Spleen (tissue), 7 donors: ENCODE measurements at regions not wholly inside any gene's neighbourhood (a gene's known extent, or its start where the extent isn't known, plus 50 kb on each side); places are given as distances from the start of the nearest gene placed in this dataset.

Experiments used
- CTCF ChIP-seq, 11 experiments: fragments of 200-600 bp in 7 of 11; fragments of 450-650 bp in 4 of 11; sonication (generic) in 4 of 11; IDR thresholded peaks in 8 of 11; conservative IDR thresholded peaks in 3 of 11; 1 replicate in 7 of 11; 2 replicates in 4 of 11; pipeline versions ENCODE4 v1.4.0 to v1.8.0; 2016 to 2021; ENCODE audit warnings: antibody characterized with exemption in 11 of 11, inconsistent platforms in 4 of 11, mild to moderate bottlenecking in 1 of 11
- POLR2A ChIP-seq, 3 donors: fragments of 450-650 bp; IDR thresholded peaks; one replicate each; pipeline ENCODE4 v1.5.1; 2017; ENCODE audit warnings: antibody characterized with exemption in 3 of 3, mild to moderate bottlenecking in 1 of 3
- donor health status: DM: no; HTN: no; CAD: no; lungs with moderate emphysema.
- donor health status: DM: no; HTN: no; CAD: no.
- donor health status: DM: no; HTN: no; CAD: no.

- TF ChIP-seq CTCF (IDR thresholded peaks at IDR 0.05 in 8 of 11, conservative IDR thresholded peaks at IDR 0.05 in 3 of 11) (no peak), POLR2A (IDR thresholded peaks at IDR 0.05) (no peak)
These were observed 126.9 kb upstream of the C1orf174 start for GRCh38 chr1:4027008-4027407.
